ENCODE measurements at regions not wholly inside any gene's neighbourhood (a gene's known extent, or its start where the extent isn't known, plus 50 kb on each side); places are given as distances from the start of the nearest gene placed in this dataset.

DNA sequence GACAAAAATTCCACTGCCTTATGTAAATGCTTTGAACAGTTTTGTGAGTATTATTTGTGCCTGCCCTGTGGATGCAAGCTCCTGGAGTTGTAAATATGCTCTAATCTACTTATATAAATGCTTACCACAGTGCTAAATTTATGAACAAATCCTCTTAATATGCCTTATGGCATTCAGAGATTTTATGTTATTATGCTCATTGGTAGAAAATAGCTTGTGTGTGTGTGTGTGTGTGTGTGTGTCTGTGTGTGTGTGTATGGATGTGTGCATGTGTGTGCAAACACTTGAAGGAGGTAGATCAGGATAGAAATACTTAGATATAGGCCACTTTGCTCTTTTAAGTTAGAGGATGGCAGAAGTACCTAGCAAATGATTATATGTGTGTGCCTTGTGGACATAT lies 253.9 kb downstream of the TAF11L14 start:
- TF ChIP-seq YY1 (IDR thresholded peaks at IDR 0.05; ENCODE audit: insufficient read depth, insufficient read length) = no peak
- TF ChIP-seq SUZ12 (IDR thresholded peaks at IDR 0.05; ENCODE audit: extremely low read depth, insufficient read depth, insufficient read length) = no peak
- no peak for TF ChIP-seq ZNF274 (IDR thresholded peaks at IDR 0.05; ENCODE audit: low read depth, low read length)

Measured in NT2/D1 (cell line).